ENCODE measurements at regions not wholly inside any gene's neighbourhood (a gene's known extent, or its start where the extent isn't known, plus 50 kb on each side); places are given as distances from the start of the nearest gene placed in this dataset.
"Not testable (repeated sequence)": the region's sequence is repeated elsewhere in the genome, so short reads cannot be mapped to it uniquely, and the experiment has no call there.

DNA sequence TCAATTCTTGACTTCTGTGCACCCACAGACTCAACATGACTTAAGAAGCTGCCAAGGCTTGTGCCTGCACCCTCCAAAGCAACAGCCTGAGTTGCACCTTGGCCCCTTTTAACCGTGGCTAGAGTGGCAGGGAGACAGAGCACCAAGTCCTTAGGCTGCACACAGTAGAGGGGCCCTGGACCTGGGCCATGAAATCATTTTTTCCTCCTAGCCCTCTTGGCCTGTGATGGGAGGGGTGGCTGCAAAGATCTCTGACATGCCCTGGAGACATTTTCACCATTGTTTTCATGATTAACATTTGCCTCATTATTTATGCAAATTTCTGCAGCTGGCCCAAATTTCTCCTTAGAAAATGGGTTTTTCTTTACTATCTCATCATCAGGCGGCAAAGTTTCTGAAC lies 836.8 kb downstream of the ZPLD1 start:
- 73 to 93% (median 84%) methylated on average over 1 to 2 of the region's 2 CpGs for WGBS, 4 donors
- intact Hi-C loops (cut with DNase I), result no loop called here
- Histone ChIP-seq H3K27ac (no peak overlapping the region), H3K9me3 (replicated peaks in 1 of 3) (no peaks in the 10 kb centered on the region), H3K4me1 (replicated peaks in 1 of 2) (no peaks in the 10 kb centered on the region), H3K27me3 (no peaks in the 10 kb centered on the region), H3K4me3 (no peak overlapping the region), H3K36me3 (replicated peaks in 1 of 2) (no peaks in the 10 kb centered on the region)
- no peak for DNase-seq
- TF ChIP-seq POLR2A (IDR thresholded peaks at IDR 0.05), result no peak
- TF ChIP-seq, protein P1, sequence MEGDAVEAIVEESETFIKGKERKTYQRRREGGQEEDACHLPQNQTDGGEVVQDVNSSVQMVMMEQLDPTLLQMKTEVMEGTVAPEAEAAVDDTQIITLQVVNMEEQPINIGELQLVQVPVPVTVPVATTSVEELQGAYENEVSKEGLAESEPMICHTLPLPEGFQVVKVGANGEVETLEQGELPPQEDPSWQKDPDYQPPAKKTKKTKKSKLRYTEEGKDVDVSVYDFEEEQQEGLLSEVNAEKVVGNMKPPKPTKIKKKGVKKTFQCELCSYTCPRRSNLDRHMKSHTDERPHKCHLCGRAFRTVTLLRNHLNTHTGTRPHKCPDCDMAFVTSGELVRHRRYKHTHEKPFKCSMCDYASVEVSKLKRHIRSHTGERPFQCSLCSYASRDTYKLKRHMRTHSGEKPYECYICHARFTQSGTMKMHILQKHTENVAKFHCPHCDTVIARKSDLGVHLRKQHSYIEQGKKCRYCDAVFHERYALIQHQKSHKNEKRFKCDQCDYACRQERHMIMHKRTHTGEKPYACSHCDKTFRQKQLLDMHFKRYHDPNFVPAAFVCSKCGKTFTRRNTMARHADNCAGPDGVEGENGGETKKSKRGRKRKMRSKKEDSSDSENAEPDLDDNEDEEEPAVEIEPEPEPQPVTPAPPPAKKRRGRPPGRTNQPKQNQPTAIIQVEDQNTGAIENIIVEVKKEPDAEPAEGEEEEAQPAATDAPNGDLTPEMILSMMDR (IDR thresholded peaks at IDR 0.05), result no peak

DNA sequence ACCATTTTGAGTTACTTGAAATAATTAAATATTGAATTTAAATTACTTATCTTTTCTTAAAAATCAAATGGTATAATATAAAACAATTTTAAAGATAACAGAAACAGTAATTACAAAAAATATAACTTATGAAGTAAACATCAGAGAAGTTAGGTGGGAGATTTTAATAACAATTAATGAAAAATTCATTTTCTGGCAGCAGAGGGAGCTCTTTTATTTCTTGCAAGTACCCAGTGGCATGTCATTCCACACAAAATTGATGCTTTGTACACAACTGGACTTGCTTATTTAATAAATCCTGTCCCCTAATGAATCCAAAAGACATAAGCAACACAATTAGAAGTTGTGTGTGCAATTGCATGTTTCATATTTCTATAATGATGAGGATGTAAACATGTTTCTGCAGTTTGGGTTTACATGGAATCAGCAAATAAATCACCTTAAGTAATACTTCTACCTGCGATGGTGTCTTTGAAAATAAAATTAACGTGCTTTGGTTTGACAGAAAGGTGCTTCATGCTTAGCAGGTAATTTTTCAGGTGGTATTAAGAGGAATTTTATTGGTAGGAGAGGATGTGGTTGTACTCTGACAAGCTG lies 861.3 kb downstream of the ZPLD1 start:
- Histone ChIP-seq H3K27ac (no peak overlapping the region), H3K36me3 (replicated peaks in 1 of 2) (no peaks in the 10 kb centered on the region), H3K27me3 (no peaks in the 10 kb centered on the region), H3K4me1 (replicated peaks in 1 of 2) (no peaks in the 10 kb centered on the region), H3K4me3 (no peak overlapping the region), H3K9me3 (replicated peaks in 1 of 3) (no peaks in the 10 kb centered on the region)
- WGBS, 4 donors, result 52 to 71% (median 61%) methylated on average over 2 of the region's 2 CpGs
- intact Hi-C loops (cut with DNase I), result no loop called here
- DNase-seq, result no peak
- no peak for TF ChIP-seq POLR2A (IDR thresholded peaks at IDR 0.05)
- TF ChIP-seq, protein P1 (IDR thresholded peaks at IDR 0.05), result peak in 2 of 6 experiments; percentile 6 to 26

DNA sequence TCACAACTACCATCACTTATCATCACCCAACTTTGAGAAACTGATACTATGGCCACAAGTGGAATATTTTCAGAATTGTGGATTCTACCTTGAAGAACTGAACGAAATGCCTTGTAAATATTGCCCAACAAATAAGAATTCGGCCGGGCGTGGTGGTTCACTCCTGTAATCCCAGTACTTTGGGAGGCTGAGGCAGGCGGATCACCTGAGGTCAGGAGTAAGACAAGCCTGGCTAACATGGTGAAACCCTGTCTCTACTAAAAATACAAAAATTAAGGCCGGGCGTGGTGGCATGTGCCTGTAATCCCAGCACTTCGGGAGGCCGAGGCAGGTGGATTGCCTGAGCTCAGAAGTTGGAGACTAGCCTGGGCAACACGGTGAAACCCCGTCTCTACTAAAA lies 862.7 kb downstream of the ZPLD1 start:
- H3K4me1 ChIP-seq (replicated peaks in 1 of 2); H3K9me3 ChIP-seq (replicated peaks in 1 of 3); H3K27me3 ChIP-seq; H3K4me3 ChIP-seq; H3K36me3 ChIP-seq (replicated peaks in 1 of 2); intact Hi-C loops (cut with DNase I); DNase-seq; H3K27ac ChIP-seq: not testable (repeated sequence)
- 88 to 94% (median 92%) methylated on average over 11 of the region's 11 CpGs for WGBS, 4 donors

DNA sequence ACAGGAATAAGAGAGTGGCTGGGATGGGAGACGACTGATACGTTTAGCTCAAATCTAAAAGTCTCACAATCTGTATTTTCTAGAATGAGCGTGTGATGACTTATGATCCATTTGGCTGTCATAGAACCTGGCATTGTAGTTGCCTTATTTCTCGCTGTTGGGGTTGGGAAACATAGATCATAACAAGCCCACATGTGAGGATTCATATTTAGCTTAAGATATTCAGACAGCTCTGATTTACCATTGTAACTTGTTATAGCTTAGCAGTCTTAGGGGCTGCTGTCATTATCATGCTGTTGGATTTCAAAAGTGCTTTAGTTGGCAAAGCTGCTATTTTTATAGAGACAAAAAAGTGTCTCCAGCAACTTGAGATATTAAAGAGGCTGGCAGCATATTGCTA lies 871.3 kb downstream of the ZPLD1 start:
- Histone ChIP-seq H3K9me3 (replicated peaks in 1 of 3) (no peaks in the 10 kb centered on the region), H3K36me3 (replicated peaks in 1 of 2) (no peaks in the 10 kb centered on the region), H3K4me1 (replicated peaks in 1 of 2) (no peaks in the 10 kb centered on the region), H3K27ac (no peak overlapping the region), H3K27me3 (no peaks in the 10 kb centered on the region), H3K4me3 (no peak overlapping the region)
- no peak for DNase-seq
- TF ChIP-seq, protein P1 (IDR thresholded peaks at IDR 0.05), result no peak
- TF ChIP-seq POLR2A (IDR thresholded peaks at IDR 0.05), result no peak
- 54 to 72% (median 64%) methylated on average over 4 of the region's 4 CpGs for WGBS, 4 donors
- intact Hi-C loops (cut with DNase I), result no loop called here

GRCh38 chr3:103308921-103309320 lies 874.1 kb downstream of the ZPLD1 start:
- no peaks in the 10 kb centered on the region for H3K4me1 ChIP-seq (replicated peaks in 1 of 2)
- no peak overlapping the region for H3K27ac ChIP-seq
- H3K36me3 ChIP-seq (replicated peaks in 1 of 2), result no peaks in the 10 kb centered on the region
- H3K9me3 ChIP-seq (replicated peaks in 1 of 3), result no peaks in the 10 kb centered on the region
- intact Hi-C loops (cut with DNase I), result no loop called here
- H3K4me3 ChIP-seq, result no peak overlapping the region
- no peak for TF ChIP-seq POLR2A (IDR thresholded peaks at IDR 0.05)
- TF ChIP-seq, protein P1 (IDR thresholded peaks at IDR 0.05), result no peak
- 70 to 82% (median 79%) methylated on average over 1 of the region's 1 CpG for WGBS, 4 donors
- H3K27me3 ChIP-seq, result no peaks in the 10 kb centered on the region
- no peak for DNase-seq
